SU-DHL-6 (cell line): ENCODE measurements at regions not wholly inside any gene's neighbourhood (a gene's known extent, or its start where the extent isn't known, plus 50 kb on each side); places are given as distances from the start of the nearest gene placed in this dataset.
"Not testable (repeated sequence)": the region's sequence is repeated elsewhere in the genome, so short reads cannot be mapped to it uniquely, and the experiment has no call there.

Experiments
- EZH2phosphoT487 ChIP-seq: fragments of 200-600 bp; sonication (generic), shearing (Covaris generic); conservative IDR thresholded peaks from 2 replicates; pipeline ENCODE4 v1.6.1; 2018; ENCODE audit warnings: mild to moderate bottlenecking, antibody characterized with exemption, low read length, moderate library complexity, mixed read lengths
- TF ChIP-seq, protein P1 (sequence below): fragments of 200-600 bp; sonication (generic); IDR thresholded peaks from one replicate; pipeline ENCODE4 v1.5.1; 2017; ENCODE audit warnings: antibody characterized with exemption, mild to moderate bottlenecking, low read length, moderate library complexity; ENCODE audit not compliant: insufficient read depth, poor library complexity, severe bottlenecking

DNA sequence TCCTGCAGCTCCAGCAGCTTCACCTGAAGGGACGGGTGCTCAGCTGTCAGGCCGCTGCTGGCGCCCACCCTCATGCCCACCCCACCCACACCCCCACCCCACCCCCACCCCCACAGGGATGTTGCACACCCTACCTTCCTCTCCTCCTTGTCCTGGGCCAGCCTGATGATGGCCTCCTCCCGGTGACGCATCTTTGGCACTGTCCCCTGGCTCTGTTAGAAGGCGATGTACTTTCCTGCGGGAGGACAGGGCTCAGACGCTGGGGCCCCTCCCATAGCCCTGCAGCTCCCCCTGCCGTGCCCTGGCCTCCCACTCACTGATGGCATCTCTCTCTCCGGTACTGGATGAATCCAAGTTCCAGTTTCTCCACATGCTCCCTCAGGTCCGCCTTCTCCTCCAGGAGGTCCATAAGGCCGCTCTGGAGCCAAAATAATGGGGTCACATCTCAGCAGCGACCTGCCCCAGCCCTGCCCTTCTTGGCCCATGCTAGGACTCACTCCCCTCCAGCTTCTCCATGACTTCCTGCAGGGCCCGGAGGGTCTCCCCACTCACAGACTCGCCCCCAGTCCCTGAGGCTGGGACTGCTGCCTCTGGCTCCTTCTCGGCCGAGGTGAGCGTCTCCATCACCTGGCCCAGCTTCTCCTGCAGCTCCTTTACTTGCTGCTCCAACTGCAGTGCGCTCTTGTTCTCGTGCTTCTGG lies 55.2 kb downstream of the GOLGA8B start:
- TF ChIP-seq, protein P1, sequence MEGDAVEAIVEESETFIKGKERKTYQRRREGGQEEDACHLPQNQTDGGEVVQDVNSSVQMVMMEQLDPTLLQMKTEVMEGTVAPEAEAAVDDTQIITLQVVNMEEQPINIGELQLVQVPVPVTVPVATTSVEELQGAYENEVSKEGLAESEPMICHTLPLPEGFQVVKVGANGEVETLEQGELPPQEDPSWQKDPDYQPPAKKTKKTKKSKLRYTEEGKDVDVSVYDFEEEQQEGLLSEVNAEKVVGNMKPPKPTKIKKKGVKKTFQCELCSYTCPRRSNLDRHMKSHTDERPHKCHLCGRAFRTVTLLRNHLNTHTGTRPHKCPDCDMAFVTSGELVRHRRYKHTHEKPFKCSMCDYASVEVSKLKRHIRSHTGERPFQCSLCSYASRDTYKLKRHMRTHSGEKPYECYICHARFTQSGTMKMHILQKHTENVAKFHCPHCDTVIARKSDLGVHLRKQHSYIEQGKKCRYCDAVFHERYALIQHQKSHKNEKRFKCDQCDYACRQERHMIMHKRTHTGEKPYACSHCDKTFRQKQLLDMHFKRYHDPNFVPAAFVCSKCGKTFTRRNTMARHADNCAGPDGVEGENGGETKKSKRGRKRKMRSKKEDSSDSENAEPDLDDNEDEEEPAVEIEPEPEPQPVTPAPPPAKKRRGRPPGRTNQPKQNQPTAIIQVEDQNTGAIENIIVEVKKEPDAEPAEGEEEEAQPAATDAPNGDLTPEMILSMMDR: not testable (repeated sequence)
- not testable (repeated sequence) for TF ChIP-seq EZH2phosphoT487
